ENCODE measurements at regions not wholly inside any gene's neighbourhood (a gene's known extent, or its start where the extent isn't known, plus 50 kb on each side); places are given as distances from the start of the nearest gene placed in this dataset.
"Not testable (repeated sequence)": the region's sequence is repeated elsewhere in the genome, so short reads cannot be mapped to it uniquely, and the experiment has no call there.

DNA sequence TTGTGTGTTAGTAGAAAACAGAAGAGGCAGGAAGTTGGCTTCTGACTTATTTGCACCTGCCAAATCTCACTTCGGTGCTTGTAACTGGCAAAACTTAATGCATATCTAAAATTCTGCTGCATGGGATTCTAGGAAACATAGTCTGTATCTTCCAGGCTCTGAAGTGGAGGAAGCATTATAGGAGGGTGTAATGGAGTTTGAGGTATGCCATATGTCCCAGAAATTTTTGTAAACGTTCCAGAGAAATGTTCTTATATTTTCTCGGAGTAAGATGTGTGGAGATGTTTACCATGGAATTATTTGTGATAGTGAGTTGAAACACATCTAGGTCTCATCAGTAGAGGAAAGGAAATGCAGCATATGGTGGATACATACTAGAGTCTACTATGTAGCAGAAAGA, 1329.0 kb upstream of the NUDT12 start:
- DNase-seq (ENCODE audit: low read depth, low spot score), result no peak
- TF ChIP-seq, protein P1, sequence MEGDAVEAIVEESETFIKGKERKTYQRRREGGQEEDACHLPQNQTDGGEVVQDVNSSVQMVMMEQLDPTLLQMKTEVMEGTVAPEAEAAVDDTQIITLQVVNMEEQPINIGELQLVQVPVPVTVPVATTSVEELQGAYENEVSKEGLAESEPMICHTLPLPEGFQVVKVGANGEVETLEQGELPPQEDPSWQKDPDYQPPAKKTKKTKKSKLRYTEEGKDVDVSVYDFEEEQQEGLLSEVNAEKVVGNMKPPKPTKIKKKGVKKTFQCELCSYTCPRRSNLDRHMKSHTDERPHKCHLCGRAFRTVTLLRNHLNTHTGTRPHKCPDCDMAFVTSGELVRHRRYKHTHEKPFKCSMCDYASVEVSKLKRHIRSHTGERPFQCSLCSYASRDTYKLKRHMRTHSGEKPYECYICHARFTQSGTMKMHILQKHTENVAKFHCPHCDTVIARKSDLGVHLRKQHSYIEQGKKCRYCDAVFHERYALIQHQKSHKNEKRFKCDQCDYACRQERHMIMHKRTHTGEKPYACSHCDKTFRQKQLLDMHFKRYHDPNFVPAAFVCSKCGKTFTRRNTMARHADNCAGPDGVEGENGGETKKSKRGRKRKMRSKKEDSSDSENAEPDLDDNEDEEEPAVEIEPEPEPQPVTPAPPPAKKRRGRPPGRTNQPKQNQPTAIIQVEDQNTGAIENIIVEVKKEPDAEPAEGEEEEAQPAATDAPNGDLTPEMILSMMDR (IDR thresholded peaks at IDR 0.05; ENCODE audit: insufficient read depth, low read length, missing control alignments), result no peak
- ChIA-PET POLR2A (no interaction called here), CTCF (no interaction called here)
- no peak overlapping the region for H3K4me3 ChIP-seq (ENCODE audit: low read depth, low read length)

- ChIA-PET CTCF (no interaction called here), POLR2A (no interaction called here)
- DNase-seq (ENCODE audit: low read depth, low spot score), result no peak
- H3K4me3 ChIP-seq (ENCODE audit: low read depth, low read length), result no peak overlapping the region
- TF ChIP-seq, protein P1 (IDR thresholded peaks at IDR 0.05; ENCODE audit: insufficient read depth, low read length, missing control alignments), result no peak
Observed at GRCh38 chr5:104890767-104891166, 1328.2 kb upstream of the NUDT12 start.

GRCh38 chr5:104859437-104859836, 1296.8 kb upstream of the NUDT12 start:
- no peak overlapping the region for H3K4me3 ChIP-seq (ENCODE audit: low read depth, low read length)
- TF ChIP-seq, protein P1 (IDR thresholded peaks at IDR 0.05; ENCODE audit: insufficient read depth, low read length, missing control alignments), result no peak
- DNase-seq (ENCODE audit: low read depth, low spot score), result no peak
- CTCF ChIA-PET, result no interaction called here
- POLR2A ChIA-PET, result no interaction called here

DNA sequence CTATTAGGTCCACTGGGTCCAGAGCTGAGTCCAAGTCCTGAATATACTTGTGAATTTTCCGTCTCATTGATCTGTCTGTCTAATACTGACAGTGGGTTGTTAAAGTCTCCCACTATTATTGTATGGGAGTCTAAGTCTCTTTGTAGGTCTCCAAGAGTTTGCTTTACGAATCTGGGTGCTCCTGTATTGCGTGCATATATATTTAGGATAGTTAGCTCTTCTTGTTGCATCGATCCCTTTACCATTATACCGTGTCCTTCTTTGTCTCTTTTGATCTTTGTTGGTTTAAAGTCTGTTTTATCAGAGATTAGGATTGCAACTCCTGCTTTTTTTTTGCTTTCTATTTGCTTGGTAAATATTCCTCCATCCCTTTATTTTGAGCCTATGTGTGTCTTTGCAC, 1289.5 kb upstream of the NUDT12 start:
- DNase-seq (ENCODE audit: low read depth, low spot score); CTCF ChIA-PET; H3K4me3 ChIP-seq (ENCODE audit: low read depth, low read length); POLR2A ChIA-PET: not testable (repeated sequence)

GRCh38 chr5:104845541-104845940, 1283.0 kb upstream of the NUDT12 start:
- no peak for DNase-seq (ENCODE audit: low read depth, low spot score)
- CTCF ChIA-PET, result no interaction called here
- POLR2A ChIA-PET, result no interaction called here
- H3K4me3 ChIP-seq (ENCODE audit: low read depth, low read length), result no peak overlapping the region
- TF ChIP-seq, protein P1 (IDR thresholded peaks at IDR 0.05; ENCODE audit: insufficient read depth, low read length, missing control alignments), result no peak

- ChIA-PET CTCF (no interaction called here), POLR2A (no interaction called here)
- TF ChIP-seq, protein P1 (IDR thresholded peaks at IDR 0.05; ENCODE audit: insufficient read depth, low read length, missing control alignments), result no peak
- H3K4me3 ChIP-seq (ENCODE audit: low read depth, low read length), result no peak overlapping the region
- no peak for DNase-seq (ENCODE audit: low read depth, low spot score)
Observed at GRCh38 chr5:104843822-104844221, 1281.2 kb upstream of the NUDT12 start.

- no peak for DNase-seq (ENCODE audit: low read depth, low spot score)
- ChIA-PET POLR2A (no interaction called here), CTCF (no interaction called here)
- H3K4me3 ChIP-seq (ENCODE audit: low read depth, low read length), result no peak overlapping the region
- TF ChIP-seq, protein P1 (IDR thresholded peaks at IDR 0.05; ENCODE audit: insufficient read depth, low read length, missing control alignments), result no peak
Observed at GRCh38 chr5:104840284-104840683, 1277.7 kb upstream of the NUDT12 start.

- POLR2A ChIA-PET; H3K4me3 ChIP-seq (ENCODE audit: low read depth, low read length); CTCF ChIA-PET; DNase-seq (ENCODE audit: low read depth, low spot score): not testable (repeated sequence)
Observed at GRCh38 chr5:104831515-104831914, 1268.9 kb upstream of the NUDT12 start.
